Stimulated activated CD8-positive, alpha-beta memory T cell treated with anti-CD3 and anti-CD28 coated beads, Interleukin-12 subunit alpha, Interleukin-12 subunit beta, amount 100 ng/mL, for 4 hours (primary cell): ENCODE measurements at regions not wholly inside any gene's neighbourhood (a gene's known extent, or its start where the extent isn't known, plus 50 kb on each side); places are given as distances from the start of the nearest gene placed in this dataset.
"Not testable (repeated sequence)": the region's sequence is repeated elsewhere in the genome, so short reads cannot be mapped to it uniquely, and the experiment has no call there.

ENCODE experiments used
- DNase-seq: peaks from one replicate; pipeline ENCODE4 v3.0.0-alpha.2; 2020; ENCODE audit warnings: low read depth

DNA sequence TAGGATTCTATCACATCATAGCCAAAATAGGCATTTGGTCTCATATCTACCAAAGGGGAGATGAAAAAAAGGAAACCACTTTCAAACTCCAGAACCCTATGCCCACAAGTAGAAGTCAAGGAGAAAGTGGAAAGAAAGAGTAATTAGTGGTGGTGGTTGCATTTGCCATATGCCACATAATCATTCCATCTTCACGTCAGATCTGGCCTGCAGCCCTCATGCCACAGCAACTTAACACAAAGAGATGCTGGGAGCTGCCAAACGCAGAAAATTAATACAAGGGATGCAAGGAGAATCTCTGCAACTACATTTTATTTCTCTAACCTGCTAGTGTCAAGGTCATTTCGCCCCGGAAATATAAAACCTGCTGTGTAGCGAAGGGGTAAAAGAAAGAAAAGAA is 148.6 kb upstream of the FOXN3 start:
- DNase-seq, result no peak

- no peak for DNase-seq
Measured at GRCh38 chr14:89564989-89565388, 148.0 kb upstream of the FOXN3 start.

DNA sequence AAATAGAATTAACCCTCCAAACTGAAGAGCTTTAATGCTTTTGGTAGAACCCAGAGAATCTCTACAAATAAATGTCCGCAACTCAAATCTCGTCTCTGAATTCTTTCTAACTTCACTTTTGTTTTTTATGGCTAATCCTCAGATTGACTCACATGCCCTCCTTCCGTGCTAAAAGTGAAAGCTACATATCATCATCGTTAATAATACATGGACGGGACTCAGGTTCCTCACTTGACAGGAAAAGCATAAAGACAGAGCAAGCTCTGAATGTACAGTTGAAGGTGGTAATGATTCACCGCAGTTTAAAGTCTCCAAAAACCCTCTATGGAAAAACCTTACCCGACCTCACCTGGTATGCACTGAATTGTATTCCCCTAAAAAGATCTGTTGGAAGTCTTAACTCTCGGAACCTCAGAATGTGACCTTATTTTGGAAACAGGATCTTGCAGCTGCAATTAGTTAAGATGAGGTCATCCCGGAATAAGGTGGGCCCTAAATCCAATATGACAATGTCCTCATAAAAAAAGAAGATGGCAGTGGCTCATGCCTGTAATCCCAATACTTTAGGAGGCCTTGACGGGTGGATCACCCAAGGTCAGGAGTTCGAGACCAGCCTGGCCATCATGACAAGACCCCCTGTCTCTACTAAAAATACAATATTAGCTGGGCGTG is 147.4 kb upstream of the FOXN3 start:
- DNase-seq, result no peak

GRCh38 chr14:89563471-89563870 is 146.4 kb upstream of the FOXN3 start:
- DNase-seq, result no peak

DNA sequence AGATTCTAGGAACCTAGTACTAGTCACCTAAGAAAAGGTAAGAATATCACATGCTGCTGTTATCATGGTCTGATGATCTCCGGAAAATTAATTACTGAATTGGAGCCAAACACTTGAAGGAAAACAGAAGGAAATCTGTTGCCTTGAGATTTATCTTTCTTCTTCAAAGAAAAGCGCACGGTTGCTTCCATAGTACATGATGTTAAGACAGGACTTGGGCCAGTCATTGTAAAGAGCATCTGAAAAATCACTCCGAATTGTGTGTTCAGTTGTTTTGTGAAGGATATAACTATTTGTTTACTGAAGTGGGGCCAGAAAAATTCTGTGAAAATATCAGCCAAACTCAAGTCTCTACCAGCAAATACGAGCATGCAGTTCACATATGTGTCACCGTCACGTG is 134.9 kb upstream of the FOXN3 start:
- no peak for DNase-seq

GRCh38 chr14:89551432-89551831 is 134.4 kb upstream of the FOXN3 start:
- DNase-seq, result no peak

GRCh38 chr14:89550821-89551220 is 133.8 kb upstream of the FOXN3 start:
- DNase-seq, result no peak

DNA sequence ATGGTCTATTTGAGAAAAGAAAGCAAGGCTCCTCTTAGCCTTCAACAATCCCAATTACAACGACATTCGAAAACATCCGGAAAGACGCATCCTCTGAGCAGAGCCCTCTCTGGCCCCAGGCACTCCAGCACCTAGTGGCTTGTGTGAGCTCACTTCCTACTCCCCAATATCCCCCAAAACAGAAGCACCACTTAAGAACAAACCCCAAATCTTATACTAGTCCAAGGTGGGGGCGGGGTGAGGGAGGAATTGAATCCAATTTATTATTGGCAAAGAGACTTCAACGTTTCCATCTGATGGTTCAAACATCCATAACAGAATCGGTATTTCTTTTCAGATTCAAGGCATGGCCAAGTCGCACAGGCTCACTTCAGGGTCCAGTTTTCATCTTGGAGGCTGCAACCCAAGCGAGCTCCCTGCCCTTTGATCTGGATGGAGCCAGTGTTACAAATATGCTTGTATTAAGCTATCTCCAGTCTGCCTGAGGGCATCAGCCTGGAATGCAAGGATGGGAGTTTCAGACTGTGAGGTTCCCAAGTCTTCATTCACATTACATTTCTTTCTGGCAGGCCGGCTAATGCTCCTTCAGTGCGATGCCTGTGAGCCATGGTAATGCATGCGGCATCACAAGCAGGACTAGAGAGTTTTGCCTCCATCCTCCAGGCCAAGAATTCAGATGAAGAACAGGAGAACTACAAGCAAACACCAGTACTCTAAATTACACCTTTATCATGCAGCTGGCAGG is 132.5 kb upstream of the FOXN3 start:
- no peak for DNase-seq

- not testable (repeated sequence) for DNase-seq
Measured at GRCh38 chr14:89547047-89547446, 130.0 kb upstream of the FOXN3 start.

DNA sequence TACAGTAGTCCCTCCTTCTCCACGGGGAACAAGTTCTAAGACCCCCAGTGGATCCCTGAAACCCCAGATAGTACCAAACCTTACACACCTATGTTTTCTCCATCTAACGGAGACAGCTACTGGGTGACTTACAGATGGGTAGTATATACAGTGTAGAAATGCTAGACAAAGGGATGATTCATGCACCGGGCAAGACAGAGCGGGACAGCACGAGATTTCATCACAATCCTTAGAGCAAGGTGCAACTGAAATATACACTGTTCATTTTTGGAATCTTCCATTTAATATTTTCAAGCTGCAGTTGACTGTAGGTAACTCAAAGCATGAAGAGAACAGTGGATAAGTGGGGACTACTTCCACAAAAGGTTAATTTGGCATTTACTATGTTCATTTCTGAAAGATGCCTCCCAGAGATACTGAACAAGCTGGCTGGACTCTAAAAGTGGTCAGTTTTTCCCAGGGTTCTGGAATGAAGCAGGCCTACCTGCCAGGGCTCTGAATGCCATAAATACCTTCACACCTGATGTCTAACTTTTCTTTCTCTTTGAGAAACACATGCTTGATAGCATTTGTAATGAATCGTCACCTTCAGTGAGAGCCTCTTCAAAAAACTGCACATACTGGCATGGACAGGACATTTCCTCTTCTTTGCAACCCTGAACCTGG is 127.7 kb upstream of the FOXN3 start:
- no peak for DNase-seq

GRCh38 chr14:89543425-89543790 is 126.4 kb upstream of the FOXN3 start:
- DNase-seq, result no peak

DNA sequence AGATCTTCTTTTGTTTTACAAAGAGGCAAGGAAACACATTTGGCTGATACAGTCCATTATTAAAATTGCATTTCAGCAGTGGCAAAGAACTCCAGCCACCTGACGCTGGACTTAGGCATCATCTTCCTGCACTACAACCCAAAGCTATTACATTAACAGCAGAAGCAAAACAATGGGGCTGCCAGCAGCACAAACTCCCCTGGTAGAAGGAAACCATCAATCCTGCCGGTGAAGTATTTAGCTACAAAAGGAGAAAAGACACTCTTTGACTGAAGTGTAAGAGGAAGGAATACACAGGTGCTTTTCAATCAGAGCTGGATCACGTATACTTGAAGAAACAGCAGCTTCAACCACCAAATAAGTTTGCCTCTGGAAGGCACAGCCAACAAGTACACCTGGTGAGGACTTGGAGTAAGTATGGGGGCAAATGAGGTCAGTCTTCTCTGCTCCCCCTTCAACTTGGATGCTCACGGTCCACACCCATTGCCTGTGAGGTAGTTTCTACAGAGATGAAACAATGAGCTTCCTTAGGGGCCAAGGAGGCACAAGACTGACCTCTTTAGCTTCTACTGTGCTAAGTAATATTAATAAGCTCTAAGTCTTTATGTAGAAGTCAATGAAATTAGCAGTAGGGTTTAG is 125.9 kb upstream of the FOXN3 start:
- no peak for DNase-seq

- no peak for DNase-seq
Measured at GRCh38 chr14:89540830-89541470, 123.9 kb upstream of the FOXN3 start.

DNA sequence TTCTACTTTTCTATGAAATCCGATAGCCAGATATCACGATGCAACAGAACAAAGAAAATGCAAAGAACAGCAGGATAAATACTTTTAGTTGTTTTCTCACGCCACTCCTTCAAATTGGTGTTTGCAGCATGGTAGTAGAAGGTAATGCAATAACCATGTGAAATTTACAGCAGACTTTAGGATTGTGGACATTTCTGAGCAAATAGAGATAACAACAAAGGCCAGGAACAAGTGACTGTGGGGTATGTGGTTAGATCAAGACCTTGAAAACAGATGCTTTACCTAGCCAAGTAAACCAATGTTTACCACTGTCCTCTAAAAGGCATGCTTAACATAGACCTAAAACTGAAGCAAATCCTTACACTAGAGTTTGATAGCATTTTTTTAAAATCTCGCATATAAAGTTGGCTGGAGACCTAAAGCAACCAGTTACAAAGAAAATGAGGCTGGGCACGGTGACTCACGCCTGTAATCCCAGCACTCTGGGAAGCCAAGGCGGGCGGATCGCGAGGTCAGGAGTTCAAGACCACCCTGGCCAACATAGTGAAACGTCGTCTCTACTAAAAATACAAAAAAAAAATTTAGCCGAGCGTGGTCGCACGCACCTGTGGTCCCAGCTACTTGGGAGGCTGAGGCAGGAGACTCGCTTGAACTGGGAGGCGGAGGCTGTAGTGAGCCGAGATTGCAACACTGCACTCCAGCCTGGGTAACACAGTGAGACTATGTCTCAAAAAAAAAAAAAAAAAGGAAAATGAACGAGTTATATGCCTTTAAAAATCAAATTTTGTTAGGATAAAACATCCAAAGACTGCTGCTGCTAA is 123.2 kb upstream of the FOXN3 start:
- DNase-seq, result no peak

GRCh38 chr14:89537911-89538310 is 120.9 kb upstream of the FOXN3 start:
- DNase-seq, result no peak

- DNase-seq, result no peak
Measured at GRCh38 chr14:89534902-89535685, 118.1 kb upstream of the FOXN3 start.

DNA sequence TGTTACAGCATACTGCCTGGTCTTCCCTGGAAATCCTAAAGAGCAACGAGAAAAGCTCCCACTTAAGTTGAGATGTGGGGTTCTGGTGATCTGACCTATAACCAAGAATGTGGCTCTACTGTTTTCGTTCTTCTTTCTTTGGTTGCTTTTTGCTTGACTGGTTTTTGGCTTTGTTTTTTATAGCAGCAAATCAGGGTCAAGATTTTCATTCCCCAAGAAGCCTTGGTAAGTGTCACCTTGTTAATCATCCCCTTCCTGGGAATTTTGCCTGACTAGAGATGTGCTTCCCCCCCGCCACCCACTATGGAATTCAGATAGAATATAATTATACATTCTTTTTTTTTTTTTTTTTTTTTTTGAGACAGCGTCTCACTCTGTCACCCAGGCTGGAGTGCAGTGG is 116.7 kb upstream of the FOXN3 start:
- DNase-seq, result no peak

DNA sequence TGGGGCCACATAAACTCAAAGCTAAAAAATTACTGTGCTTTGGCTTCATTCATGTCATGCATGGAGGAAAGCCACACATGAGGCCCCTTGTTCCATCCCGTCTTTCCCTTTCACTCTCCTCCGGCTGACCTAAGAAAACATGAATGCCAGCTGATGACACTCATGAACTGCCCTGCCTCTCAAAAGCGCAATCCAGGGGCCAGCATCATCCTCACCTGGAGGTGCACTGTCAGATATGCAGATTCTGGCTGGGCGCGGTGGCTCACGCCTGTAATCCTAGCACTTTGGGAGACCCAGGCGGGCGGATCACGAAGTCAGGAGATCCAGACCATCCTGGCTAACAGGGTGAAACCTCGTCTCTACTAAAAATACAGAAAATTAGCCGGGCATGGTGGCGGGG is 116.1 kb upstream of the FOXN3 start:
- DNase-seq, result no peak

- DNase-seq, result no peak
Measured at GRCh38 chr14:89531661-89532335, 114.8 kb upstream of the FOXN3 start.
